ENCODE measurements at regions not wholly inside any gene's neighbourhood (a gene's known extent, or its start where the extent isn't known, plus 50 kb on each side); places are given as distances from the start of the nearest gene placed in this dataset.

- TF ChIP-seq POLR2AphosphoS5 (IDR thresholded peaks at IDR 0.05) (no peak), EP300 (IDR thresholded peaks at IDR 0.05) (no peak), CTCF (IDR thresholded peaks at IDR 0.05) (no peak), POLR2A (IDR thresholded peaks at IDR 0.05) (no peak)
- 48% methylated on average over 3 of the region's 3 CpGs for WGBS
- Histone ChIP-seq H3K27me3 (no peaks in the 10 kb centered on the region), H3K9me3 (no peaks in the 10 kb centered on the region), H3K4me3 (no peak overlapping the region), H3K27ac (no peak overlapping the region), H3K36me3 (no peaks in the 10 kb centered on the region), H3K4me1 (no peaks in the 10 kb centered on the region)
- no peak for DNase-seq (ENCODE audit: low spot score in 2 of 2)
Measured at GRCh38 chr15:87347806-87348515, 908.6 kb downstream of the NTRK3 start.

GRCh38 chr15:87345961-87346360 lies 910.6 kb downstream of the NTRK3 start:
- H3K9me3 ChIP-seq: no peaks in the 10 kb centered on the region
- H3K36me3 ChIP-seq: no peaks in the 10 kb centered on the region
- no peak for TF ChIP-seq POLR2A (IDR thresholded peaks at IDR 0.05)
- TF ChIP-seq EP300 (IDR thresholded peaks at IDR 0.05): no peak
- TF ChIP-seq POLR2AphosphoS5 (IDR thresholded peaks at IDR 0.05): no peak
- no peak for TF ChIP-seq CTCF (IDR thresholded peaks at IDR 0.05)
- no peak overlapping the region for H3K4me3 ChIP-seq
- DNase-seq (ENCODE audit: low spot score in 2 of 2): no peak
- 88% methylated on average over 2 of the region's 2 CpGs for WGBS
- H3K27me3 ChIP-seq: no peaks in the 10 kb centered on the region
- H3K27ac ChIP-seq: no peak overlapping the region
- no peaks in the 10 kb centered on the region for H3K4me1 ChIP-seq

DNA sequence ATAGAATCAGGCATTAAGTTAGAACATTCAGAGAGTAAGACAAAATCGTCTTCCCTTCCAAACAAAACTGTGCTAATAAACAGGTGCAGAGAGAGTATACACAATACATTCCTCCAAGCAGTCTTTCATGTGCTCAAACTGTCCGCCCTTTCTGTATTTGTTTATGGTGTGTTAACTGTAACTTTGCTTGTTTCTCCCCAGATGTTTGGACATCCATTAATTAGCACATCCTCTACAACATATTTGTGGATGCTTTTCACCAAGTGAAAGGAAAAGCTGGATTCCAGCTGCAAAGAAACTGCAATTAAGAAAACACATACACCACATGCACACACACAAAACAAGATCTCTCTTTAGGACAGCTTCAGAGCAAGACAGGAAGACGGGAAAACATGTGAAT lies 912.6 kb downstream of the NTRK3 start:
- Histone ChIP-seq H3K27ac (no peak overlapping the region), H3K36me3 (no peaks in the 10 kb centered on the region), H3K27me3 (no peaks in the 10 kb centered on the region), H3K4me3 (no peak overlapping the region), H3K4me1 (no peaks in the 10 kb centered on the region), H3K9me3 (no peaks in the 10 kb centered on the region)
- no peak for DNase-seq (ENCODE audit: low spot score in 2 of 2)
- 50% methylated on average over 3 of the region's 3 CpGs for WGBS
- TF ChIP-seq EP300 (IDR thresholded peaks at IDR 0.05) (no peak), POLR2A (IDR thresholded peaks at IDR 0.05) (no peak), POLR2AphosphoS5 (IDR thresholded peaks at IDR 0.05) (no peak), CTCF (IDR thresholded peaks at IDR 0.05) (no peak)

- H3K9me3 ChIP-seq: no peaks in the 10 kb centered on the region
- no peaks in the 10 kb centered on the region for H3K4me1 ChIP-seq
- TF ChIP-seq CTCF (IDR thresholded peaks at IDR 0.05): no peak
- TF ChIP-seq EP300 (IDR thresholded peaks at IDR 0.05): no peak
- TF ChIP-seq POLR2A (IDR thresholded peaks at IDR 0.05): no peak
- no peak for TF ChIP-seq POLR2AphosphoS5 (IDR thresholded peaks at IDR 0.05)
- H3K4me3 ChIP-seq: no peak overlapping the region
- H3K27ac ChIP-seq: no peak overlapping the region
- H3K36me3 ChIP-seq: no peaks in the 10 kb centered on the region
- DNase-seq (ENCODE audit: low spot score in 2 of 2): no peak
- H3K27me3 ChIP-seq: no peaks in the 10 kb centered on the region
Measured at GRCh38 chr15:87340370-87340769, 916.2 kb downstream of the NTRK3 start.

- Histone ChIP-seq H3K4me3 (no peak overlapping the region), H3K36me3 (no peaks in the 10 kb centered on the region), H3K4me1 (no peaks in the 10 kb centered on the region), H3K27me3 (no peaks in the 10 kb centered on the region), H3K9me3 (no peaks in the 10 kb centered on the region), H3K27ac (no peak overlapping the region)
- TF ChIP-seq POLR2AphosphoS5 (IDR thresholded peaks at IDR 0.05) (no peak), EP300 (IDR thresholded peaks at IDR 0.05) (no peak), POLR2A (IDR thresholded peaks at IDR 0.05) (no peak), CTCF (IDR thresholded peaks at IDR 0.05) (no peak)
- DNase-seq (ENCODE audit: low spot score in 2 of 2): no peak
- 11% methylated on average over 1 of the region's 1 CpG for WGBS
Measured at GRCh38 chr15:87326269-87326668, 930.3 kb downstream of the NTRK3 start.

Data from suprapubic skin (tissue), 4 donors.